ENCODE measurements at regions not wholly inside any gene's neighbourhood (a gene's known extent, or its start where the extent isn't known, plus 50 kb on each side); places are given as distances from the start of the nearest gene placed in this dataset.

DNA sequence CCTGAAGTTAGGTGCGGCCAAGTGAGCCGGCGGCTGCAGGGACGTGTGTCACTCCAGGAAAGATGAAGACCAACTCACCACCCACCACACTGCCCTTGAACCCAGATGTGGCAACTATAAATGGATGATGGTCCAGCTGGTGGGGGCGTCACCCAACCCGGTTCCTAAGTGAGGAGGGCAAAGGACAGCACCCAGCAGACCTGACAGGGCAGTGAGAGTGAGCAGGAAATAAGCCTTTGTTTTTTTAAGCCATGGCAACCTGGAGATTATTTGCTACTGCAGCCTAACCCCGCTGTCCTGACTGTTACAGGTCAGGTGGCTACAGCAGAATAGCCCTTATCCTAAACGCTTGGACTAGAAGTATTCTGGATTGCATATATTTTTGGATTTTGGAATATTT lies 228.9 kb downstream of the CTTN start:
- DNase-seq (ENCODE audit: low read depth in 2 of 2), result no peak

DNA sequence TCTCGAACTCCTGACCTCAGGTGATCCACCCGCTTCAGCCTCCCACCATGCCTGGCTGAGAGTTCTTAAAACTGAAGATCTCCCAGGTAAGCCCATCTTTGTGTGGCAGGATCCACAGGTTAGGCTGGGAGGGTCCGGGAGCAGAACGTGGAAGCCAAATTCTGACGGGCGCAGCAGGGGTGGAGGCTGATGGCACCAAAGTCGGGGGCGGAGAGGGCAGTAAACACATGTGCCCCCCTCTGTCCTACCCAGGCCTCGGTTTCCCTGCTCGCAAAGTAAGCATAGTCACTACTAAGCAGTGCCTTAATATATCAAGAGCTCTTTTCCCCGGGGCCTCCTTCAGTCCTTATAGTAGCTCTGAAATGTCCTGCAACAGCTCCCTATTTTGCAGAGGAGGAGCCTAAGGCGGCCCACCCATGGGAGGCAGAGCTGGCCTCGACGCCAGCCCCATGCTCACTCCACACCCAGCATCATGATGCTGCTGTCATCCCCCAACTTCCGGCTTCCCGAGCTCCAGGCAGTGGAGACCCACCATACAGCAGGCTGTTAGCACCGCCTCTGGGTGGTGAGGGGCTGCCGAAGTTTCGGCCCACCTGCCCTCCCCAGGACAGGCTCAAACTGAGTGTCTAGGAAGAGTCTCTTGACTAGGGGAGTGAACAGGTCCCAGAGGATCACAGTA lies 230.0 kb downstream of the CTTN start:
- DNase-seq (ENCODE audit: low read depth in 2 of 2), result no peak

DNA sequence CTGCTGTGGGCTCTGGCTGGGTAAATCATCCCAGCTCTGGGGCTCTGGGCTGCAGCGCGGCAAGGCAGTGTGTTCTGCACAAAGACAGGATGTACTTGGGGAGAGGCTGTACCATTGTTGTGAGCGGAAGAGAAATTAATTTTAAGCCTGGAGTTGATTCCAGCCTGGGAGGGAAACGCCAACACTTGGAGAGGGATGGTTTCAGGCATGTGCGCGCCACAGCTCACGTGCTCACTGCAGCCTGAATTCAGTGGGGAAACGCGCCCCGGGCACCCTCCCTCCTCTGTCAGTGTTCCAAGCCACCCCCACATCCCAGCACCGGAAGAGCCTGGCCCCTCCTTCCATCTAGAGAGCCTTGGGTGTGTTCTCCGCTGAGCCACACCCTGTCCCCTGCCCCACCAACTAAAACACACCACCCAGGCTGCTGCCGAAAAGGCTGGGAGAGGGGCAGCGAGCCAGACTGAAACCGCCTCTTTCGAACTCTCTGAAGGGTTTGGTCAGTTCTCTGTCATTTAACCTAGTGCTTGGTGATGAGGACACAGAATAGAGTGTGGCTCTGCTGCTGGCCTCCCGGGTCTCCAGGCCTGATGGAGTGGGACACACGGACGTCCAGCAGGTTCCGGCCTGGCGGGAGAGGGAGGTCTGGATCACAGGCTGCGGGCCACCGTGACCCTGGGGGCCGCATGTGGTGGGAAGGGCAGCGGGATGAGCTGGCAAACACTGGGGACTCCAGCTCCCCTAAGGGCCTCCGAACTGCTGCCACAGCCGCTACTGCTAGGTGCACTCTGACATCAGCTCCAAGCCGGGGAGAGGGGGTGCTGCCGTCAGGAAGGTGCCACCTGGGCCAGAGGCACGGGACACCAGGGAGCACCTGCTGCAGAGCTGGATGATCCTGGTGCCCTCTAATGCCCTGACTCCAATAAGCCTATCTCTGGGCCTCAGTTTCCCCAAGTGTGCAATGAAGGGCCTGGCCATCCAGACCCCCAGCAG lies 230.8 kb downstream of the CTTN start:
- DNase-seq (ENCODE audit: low read depth in 2 of 2), result no peak

DNA sequence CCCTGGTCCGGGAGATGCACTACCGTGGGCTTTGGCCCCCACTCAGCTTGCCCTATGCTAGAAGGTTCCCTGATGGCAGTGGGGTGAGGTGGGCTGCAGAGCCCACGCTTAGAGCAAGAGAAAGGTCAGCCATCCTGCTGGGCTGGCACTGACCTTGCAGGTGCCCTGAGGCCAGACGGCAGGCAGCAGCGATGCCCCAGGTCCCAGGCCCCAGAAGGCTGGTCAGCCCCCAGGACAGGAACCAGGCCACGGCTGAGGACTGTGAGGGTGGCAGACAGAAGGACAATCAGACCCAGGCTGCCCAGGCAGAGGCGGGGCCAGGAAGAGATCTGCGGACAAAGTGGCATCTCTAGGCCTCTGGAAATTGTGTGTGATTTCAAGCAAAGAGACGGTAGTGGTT lies 231.7 kb downstream of the CTTN start:
- DNase-seq (ENCODE audit: low read depth in 2 of 2), result no peak

DNA sequence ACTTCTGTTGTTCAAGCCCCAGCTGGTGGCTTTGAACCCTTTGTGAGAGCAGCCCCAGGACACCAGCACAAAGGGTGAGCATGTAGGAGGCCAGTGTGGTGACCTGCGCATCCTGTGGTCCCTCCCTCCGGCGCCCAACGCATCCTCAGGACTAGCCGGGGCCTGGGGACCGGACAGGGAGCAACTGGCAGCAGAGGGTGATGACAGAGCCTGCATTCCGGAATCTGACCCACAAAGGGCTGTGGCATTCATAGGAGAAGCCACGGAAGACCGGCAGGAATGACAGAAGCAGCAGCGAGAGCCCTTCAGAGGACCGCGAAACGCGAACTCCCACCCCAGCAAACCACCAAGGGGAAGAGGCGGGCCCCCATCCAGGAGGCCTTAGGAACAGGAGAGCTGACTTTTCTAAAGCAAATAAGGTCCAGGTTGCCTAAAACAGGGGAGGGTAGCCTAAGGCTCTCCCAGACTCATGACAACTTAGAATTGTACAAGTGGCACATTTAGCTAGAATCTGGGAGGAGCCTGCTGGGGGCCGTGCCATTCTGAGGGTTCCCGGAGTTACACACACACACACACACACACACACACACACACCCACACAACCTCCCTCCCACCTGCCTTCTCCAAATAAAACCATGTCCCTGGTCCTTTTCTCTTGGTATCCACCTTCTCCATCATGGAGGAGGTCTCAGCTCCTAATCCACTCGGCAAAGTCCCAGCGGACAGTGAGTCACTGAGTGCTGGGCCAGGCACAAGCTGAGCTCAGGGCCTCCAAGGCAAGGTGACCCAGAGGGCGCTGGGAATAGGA lies 232.7 kb downstream of the CTTN start:
- no peak for DNase-seq (ENCODE audit: low read depth in 2 of 2)

DNA sequence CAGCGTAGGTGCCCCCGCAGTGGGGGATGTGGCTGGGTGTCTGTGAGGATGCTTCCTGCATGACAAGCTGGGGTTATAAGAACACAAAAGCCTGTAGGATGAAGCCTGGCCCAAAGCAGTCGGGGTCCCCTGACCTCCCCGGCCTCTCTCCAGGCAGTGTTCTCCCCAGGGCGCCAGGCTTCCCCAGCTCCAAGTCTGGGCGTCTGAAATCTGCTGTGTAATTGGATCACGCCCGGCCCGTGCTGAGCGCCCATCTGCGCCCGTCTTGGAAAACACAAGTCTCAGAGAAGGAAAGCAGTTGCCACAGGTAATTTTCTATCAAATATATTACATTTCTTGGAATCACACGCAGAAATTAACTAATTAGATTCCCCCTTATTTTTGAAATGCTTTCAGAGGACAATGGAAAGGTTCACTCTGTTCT lies 233.3 kb downstream of the CTTN start:
- DNase-seq (ENCODE audit: low read depth in 2 of 2), result no peak

DNA sequence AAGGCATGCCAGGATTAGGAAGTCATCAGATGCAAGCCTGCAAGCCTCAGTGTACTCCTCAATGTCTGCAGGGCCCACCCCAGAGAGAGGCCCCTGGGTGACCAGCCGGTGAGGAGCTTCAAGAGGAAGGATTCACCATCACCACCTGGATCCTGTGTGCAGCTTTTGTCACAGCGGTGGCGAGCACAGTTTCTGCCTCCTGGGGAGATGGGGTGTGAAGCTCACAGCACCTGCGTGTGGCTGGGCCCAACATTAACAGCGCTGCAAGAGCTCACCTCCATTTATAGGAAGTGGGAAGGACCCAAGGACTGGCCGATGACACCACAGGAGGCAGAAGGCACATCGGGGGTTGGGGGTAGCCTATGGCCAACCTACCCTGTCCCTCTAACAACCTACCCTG lies 235.3 kb downstream of the CTTN start:
- no peak for DNase-seq (ENCODE audit: low read depth in 2 of 2)

DNA sequence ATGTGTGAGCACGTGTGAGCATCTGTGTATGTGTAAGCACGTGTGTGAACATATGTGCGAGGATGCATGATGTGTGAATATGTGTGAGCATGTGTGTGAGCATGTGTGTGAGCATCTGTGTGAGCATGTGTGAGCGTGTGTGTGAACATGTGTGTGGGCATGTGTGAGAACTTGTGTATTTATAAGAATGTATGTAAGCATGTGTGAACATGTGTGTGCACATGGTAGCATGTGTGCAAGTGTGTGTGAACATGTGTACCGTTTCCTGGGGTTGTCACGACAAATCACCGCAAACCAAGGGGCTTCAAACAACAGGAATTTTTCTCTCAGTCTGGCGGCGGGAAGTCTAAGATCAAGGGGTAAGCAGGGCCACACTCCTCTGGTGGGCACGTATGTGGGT lies 238.3 kb downstream of the CTTN start:
- DNase-seq (ENCODE audit: low read depth in 2 of 2), result no peak

DNA sequence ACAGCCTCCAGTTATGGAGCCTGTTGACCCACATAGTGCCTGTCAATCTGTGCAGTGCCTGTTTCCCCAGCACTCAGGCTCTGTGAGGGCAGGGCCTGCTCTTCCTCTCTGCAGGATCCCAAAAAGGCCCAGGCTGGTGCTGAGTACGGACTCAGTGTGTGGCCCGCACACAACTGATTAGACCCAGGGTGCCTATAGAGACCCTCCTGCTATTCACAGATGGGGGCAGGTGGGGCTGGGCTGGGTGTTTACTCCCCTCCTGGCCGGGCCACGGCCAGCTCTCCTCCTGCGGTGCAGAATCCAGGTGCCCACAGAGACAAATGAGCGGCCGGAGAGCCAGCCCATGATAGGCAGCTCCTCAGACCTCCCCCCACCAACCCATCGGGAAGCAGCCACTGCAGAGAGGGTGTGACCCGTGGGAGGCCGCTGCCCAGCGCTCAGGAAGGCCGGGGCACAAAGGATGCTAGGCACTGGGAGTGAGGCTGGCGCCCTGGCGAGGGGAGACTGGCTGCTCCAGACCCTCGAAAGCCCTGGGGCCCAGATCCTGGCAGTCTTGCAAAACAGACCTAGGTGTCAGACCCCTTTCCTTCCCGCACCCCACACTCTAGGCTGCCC lies 239.0 kb downstream of the CTTN start:
- DNase-seq (ENCODE audit: low read depth in 2 of 2), result no peak

DNA sequence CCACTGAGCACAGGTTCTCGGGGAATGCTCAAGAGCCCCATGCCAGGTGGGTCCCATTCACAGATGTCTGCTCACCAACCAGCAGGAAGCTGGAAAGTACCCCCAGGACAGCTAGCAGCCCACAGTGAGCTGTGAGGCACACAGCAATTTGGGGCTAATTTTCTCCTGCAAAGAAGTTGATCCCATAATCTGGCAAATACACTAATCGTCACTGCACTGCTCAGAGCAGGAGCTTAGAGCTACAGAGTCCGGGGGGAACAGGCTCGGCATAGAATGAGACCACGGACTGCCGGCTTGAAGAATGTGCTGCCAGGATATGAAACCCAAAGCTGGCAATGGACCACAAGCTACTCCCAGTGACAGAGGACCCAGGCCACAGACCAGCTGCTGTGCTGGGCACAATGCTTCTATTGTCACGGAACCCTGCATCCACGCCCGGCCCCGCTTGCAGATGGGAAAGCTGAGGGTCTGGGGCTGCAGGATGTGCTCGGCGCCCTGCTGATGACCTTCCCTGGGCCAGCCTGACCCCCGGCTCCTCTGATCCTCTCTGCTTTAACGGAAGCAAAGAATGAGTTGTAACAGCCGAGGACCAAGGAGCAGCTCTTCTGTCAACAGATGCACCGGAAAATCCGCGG lies 239.7 kb downstream of the CTTN start:
- DNase-seq (ENCODE audit: low read depth in 2 of 2), result no peak

DNA sequence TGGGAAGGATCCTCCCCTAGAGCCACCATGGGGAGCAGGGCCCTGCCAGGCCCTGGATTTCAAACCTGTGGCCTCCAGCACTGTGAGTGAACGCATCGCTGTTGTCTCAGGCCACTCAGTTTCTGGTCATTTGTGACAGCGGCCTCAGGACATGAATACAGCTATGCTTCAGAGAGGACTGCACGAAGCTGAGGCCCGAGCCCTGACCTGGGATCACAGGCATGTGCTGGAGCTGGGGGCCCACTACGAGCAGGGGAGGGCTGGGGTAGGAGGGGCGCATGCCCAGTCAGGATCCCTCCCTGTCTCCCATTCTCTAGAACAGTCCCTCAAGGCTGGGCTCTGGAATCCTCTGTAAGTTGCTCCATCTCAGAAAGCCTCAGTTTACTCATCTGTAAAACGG lies 242.1 kb downstream of the CTTN start:
- no peak for DNase-seq (ENCODE audit: low read depth in 2 of 2)

DNA sequence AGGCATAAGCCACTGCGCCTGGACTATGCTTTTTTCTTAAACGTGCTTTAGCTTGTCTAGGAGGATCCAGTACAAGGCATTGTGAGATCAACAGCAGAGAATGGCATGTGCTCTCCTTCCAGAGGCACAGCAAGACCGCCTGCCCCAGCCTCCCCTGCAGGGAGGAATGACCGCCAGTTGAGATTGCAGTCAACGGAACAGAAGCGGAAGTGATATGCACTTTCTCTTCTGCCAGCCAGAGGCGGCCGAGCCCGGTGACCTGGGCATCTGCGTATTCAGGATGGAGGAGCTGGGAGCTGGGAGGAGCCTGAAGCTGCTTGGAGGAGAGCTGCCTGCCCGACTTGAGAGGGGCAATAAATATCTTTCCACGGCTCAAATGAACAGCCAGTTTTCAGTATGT lies 243.0 kb downstream of the CTTN start:
- DNase-seq (ENCODE audit: low read depth in 2 of 2), result no peak

DNA sequence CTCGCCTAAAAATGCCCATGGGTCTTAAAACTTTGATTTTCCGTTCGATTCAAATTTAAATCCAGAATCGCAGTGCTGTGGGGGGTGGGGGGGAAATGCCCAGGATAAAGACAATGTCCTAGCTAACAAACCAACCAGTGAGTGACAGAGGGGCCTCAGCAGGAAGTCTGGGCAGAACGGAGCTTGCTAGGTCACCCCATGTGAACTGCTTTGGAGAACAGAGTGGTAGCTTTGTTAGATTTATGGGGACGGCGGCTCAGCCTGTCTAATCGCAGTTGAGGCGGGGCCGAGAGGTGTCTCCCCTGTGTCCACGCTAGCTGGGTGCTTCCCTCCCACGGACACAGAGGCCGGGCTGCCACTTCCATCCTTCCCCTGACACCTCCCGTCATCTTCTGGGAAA lies 243.9 kb downstream of the CTTN start:
- DNase-seq (ENCODE audit: low read depth in 2 of 2), result no peak

DNA sequence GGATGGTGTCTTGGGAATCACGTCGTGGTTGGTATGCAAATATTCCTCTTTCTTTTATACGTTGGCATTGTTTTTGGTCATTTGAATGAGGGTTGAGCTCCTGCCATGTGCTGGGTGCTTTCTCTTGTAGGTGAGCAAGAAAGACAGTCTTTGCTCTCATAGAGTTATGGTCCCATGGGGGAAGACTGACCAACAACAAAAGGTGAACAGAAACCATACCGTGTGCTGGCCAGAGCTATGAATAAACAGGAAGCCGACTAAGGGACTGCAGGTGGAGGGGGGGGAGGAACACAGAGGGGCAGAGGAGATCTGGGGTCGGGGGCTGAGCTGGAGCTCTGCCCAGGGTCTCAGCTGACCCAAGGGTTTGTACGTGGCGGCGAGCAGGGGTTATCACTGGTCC lies 245.3 kb downstream of the CTTN start:
- DNase-seq (ENCODE audit: low read depth in 2 of 2), result no peak

DNA sequence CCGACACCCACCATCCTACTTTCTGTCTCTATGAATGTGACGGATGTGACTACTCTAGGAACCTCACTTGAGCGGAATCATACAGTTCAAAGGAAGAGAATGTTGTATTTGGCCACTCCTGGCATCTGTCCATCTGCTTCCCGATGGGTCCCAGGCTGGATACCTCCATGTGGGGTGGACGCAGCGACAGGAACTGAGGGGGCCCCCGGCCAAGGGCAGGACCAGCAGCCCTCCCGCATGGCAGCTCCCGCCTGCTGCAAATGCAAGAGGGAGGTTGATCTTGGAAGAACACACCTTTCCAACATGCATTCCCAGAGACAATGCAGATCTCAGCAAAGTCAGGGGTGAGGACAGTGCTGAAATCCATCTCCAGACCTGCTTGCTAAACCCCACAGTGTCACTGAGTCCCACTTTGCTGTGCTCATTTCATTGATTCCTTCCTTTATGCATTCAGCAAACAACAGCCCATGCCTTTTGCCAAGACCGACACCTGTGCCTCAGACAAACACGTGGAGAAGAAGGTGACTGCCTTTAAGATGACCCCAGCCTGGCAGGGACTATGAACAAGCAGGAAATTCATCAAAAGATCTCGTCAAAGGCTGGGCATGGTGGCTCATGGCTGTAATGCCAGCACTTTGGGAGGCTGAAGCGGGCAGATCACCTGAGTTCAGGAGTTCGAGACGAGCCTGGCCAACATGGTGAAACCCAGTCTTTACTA lies 246.2 kb downstream of the CTTN start:
- no peak for DNase-seq (ENCODE audit: low read depth in 2 of 2)

DNA sequence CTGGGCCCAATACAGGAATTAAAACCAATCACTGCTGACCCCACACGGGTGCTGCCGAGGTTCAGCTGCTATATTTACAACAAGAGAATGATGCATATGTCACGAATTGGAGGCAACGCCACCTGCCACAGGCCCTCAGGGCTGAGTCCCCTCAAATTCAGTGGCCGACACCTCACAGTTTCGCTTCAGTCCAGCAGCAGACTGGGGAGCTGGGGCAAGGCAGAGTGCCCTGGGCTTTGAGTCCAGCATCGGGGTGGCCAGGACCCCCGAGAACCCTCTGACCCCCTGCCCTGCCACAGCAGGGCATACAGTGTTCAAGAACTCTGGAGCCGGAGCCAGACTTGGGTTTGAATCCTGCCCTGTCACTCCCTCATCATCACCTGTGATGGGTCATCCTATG lies 247.2 kb downstream of the CTTN start:
- DNase-seq (ENCODE audit: low read depth in 2 of 2), result no peak

DNA sequence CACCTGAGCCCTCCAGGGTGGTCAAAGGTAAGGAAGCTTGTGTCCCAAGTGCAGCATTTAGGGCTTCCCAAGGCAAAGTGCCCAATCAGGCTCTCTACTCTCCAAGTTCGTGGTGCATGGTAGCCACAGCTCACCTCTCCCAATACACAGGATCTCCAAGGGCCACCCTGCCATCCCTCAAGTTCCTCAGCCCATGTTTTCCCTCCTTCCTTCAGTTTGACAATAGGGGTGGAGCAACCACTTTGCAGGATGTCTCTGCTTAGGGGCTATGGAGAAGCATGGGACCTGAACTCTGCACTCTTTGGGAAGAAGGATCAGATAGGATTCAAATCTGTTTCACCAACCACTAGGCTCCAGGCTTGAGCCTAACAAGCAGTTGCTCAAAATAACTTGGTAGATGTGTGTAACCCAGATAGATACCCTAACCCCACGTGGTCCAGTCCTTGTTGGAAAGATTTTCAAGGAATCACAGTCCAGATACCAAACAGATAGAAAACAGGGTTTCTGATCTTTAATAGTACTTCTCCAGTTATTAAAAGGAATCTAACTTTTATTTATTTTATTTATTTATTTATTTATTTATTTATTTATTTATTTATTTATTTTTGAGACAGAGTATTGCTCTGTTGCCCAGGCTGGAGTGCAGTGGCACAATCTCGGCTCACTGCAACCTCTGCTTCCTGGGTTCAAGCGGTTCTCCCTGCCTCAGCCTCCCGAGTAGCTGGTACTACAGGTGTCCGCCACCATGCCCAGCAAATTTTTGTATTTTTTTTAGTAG lies 248.1 kb downstream of the CTTN start:
- DNase-seq (ENCODE audit: low read depth in 2 of 2), result no peak

DNA sequence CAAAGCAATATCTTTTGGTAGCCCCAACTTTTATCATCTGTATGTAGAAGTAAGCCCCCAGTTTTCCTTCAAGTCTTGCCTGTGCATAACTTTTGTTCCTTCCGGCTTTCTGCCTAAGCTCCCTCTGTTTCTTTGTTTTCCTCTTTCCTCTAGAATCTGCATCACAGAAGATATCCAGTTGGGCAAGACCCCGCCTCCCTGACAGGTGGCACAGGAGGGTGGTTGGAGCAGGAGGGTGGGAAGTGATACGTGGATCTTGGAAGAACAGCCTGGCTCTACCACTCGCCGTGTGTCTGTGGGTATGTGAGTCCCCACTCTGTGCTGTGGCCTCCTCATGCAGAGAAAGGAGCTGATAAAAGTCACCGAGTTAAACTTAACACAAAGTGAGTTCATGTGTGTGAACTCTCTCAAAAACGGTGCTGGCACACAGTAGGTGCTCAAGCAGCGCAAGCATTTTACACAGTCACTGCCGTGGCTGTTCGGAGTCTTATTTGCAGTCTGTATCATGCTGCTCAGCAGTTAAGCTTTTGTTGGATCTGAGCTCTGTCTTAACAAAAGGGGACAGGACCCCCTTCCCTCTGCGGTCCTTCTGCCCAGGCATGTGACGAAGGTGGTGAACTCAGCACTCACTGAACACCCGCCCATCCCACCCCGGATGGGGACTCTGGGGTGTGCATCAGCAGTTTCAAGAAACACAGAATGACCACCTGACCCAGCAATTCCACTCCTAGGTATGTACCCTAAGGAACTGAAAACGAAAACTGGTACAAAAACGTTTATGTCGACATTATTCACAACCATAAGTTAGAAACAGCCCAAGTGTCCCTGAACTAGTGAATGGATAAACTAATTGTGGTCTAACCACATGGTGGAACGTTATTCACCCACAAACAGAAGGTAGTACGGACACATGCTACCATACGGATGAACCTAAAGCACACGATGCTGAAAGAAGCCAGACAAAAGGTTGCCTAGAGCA lies 249.1 kb downstream of the CTTN start:
- no peak for DNase-seq (ENCODE audit: low read depth in 2 of 2)

Measured in stimulated activated CD4-positive, alpha-beta T cell treated with anti-CD3 and anti-CD28 coated beads, Interleukin-15, amount 100 ng/mL, for 48 hours (primary cell).